GM13977 (cell line): ENCODE measurements at regions not wholly inside any gene's neighbourhood (a gene's known extent, or its start where the extent isn't known, plus 50 kb on each side); places are given as distances from the start of the nearest gene placed in this dataset.

Experiments
- DNase-seq: peaks from one replicate; pipeline ENCODE4 v3.0.0; 2012; ENCODE audit warnings: low spot score
- CTCF ChIP-seq: IDR thresholded peaks from 2 replicates; pipeline ENCODE4 v1.5.1; 2012; ENCODE audit warnings: mild to moderate bottlenecking, control low read depth; ENCODE audit not compliant: insufficient read depth; ENCODE audit errors: extremely low read depth, missing control alignments
- in situ Hi-C: fragments of 300-500 bp; cut with MboI; formaldehyde crosslinking; loops from one replicate; pipeline ENCODE4 v1.12.0; 2022; ENCODE audit warnings: low sequenced_read_pairs, low pct_unique_long_range_greater_than_20kb, mixed read lengths, inconsistent platforms; ENCODE audit not compliant: unreplicated experiment

DNA sequence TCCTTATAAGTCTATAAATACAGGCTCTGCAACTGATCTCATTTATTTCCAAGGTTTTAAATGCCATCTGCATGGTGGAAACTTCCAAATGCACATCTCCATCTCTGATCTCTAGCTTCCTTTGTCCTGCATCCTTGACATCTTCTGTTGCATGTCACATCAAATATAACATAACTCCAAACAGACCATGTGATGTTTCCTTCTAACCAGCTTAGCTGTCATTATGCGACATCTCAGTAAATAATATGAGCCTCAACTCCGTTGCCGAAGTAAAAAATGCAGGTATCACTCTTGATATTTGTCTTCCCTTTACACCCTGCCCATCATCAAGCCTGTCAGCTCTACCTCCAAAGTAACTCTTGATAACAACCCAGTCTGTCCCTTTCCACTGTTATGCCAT is 506.4 kb upstream of the C9orf72 start:
- TF ChIP-seq CTCF = no peak
- DNase-seq = no peak
- in situ Hi-C loops = no loop called here

DNA sequence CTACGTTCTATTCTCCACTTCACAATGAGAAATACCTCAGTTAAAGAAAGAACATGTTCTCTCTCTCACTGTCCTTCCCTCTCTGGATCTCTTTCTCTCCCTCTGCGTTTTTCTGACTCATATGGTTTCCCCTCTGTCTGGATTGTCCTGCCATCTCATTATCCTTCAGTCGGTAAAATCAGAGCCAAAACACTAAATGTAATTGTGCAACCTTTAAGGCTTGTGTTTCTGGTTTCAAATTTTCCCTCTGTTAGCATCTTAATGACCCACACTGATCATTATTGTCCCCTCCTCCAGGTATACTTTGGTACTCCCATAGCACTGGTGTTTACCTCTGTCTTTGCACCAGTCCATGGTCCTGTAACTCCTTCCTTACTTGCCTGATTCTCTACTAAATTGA is 509.4 kb upstream of the C9orf72 start:
- DNase-seq = no peak
- in situ Hi-C loops = no loop called here
- TF ChIP-seq CTCF = no peak

GRCh38 chr9:28086881-28087280 is 513.6 kb upstream of the C9orf72 start:
- TF ChIP-seq CTCF = no peak

DNA sequence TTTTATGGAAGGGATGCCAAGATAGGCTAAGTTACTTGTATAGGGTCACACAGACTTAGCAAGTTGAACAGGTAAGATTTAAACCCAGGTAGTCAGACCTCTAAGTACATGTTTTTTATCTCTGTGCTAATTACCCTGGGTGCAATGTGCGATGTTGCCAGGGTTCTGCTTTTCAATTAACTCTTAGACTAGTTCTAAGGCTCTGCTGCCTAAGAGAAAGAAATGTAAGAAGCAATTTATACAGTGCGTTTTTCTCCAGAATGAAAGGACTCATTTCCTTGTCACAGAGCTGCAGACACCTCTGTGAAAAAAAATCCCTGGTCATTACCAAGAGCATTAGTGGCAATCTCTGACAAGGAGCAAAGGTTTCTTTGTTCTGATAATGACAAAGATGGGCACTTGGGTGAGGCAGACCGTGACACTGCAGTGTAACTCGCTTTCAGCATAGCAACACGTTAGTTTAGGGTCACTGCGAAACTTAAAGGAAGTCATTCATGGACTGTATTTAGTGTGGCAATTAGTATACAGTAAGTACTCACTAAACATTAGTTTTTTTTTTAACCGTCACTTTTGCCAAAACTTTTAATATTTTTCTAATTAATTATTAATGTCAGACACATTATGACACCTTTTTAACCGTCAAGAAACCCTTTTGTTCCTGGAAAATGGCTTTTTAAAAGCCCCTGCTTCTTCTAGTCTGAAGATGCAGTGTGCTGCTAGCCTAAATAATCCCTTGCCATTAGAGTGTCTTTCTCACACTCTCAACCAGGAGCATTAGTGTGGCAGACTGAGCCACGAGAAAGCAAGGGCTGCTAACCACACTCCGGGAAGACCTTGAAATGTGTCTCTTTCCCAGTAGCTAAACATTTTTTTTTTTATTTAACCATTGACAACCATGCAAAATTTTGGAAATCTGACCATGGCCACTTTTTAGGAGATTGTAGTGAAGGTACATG is 520.0 kb upstream of the C9orf72 start:
- in situ Hi-C loops = no loop called here
- DNase-seq = no peak
- no peak for TF ChIP-seq CTCF

More at GRCh38 chr9:28086881-28087280, 513.6 kb upstream of the C9orf72 start:
- DNase-seq = no peak
- in situ Hi-C loops = no loop called here

DNA sequence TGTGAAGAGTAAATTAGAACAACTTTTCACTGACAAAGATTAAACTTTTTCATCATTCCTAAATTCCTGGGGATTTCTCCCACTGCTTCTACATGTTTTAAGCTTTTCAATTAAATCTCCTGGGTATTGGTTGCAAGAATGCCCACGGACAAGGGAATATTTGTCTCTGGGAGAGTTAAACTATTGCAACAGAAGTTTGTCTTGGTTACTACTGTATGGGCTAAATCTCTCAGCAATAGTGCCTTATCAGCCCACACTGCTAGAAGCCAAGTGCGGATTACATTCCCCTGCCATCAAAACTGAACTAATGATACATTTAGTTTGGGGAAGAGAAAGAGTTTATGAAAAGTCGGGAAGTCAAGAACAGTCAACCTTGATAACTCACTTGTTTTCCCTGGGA is 528.2 kb upstream of the C9orf72 start:
- DNase-seq = no peak
- in situ Hi-C loops = no loop called here
- no peak for TF ChIP-seq CTCF

DNA sequence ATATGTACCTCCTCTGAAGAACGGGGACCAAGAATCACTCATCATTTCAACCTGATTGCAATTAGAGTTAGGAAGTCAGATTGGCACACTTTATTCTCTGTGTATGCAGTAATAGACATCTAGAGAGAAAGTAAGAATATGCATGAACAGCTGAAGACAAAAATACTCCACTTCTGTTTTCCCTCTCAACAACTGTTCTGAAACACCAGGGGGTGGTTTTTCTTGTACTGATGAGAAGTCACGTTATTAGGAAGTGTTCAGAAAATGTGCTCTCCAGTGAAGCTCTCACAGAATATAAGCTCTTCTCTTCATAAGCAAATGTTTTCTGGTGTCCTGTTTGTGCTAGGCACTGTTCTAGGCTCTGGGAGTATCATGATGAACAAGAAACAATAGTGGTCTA is 531.7 kb upstream of the C9orf72 start:
- in situ Hi-C loops = no loop called here
- TF ChIP-seq CTCF = no peak
- no peak for DNase-seq
